ENCODE measurements at regions not wholly inside any gene's neighbourhood (a gene's known extent, or its start where the extent isn't known, plus 50 kb on each side); places are given as distances from the start of the nearest gene placed in this dataset.

- Histone ChIP-seq H2AFZ (ENCODE audit: insufficient read depth, low read depth, low read length, poor library complexity, severe bottlenecking) (no peak overlapping the region), H3K79me2 (ENCODE audit: insufficient read depth, low read length) (no peaks in the 10 kb centered on the region)
Measured at GRCh38 chr3:69594286-69594685, 145.0 kb upstream of the MITF start.

GRCh38 chr3:69591164-69591736 is 148.0 kb upstream of the MITF start:
- Mint-ChIP-seq H3K4me1 (no peaks in the 10 kb centered on the region), H3K9me3 (peaks cover 6 to 19% (median 13%) of the 10 kb centered on the region in 7 donors), H3K27ac (no peak overlapping the region), H3K36me3 (no peaks in the 10 kb centered on the region), H3K27me3 (ENCODE audit: low read depth in 3 of 3) (peaks cover 2 to 4% (median 4%) of the 10 kb centered on the region in 3 donors), H3K4me3 (no peak overlapping the region)
- H3K4me3 ChIP-seq (replicated peaks in 1 of 3; ENCODE audit: low read depth in 2 of 3, low read length in 3 of 3), result no peak overlapping the region
- intact Hi-C loops (cut with micrococcal nuclease), result no loop called here
- no peak overlapping the region for H3K4me2 ChIP-seq (replicated peaks; ENCODE audit: extremely low read depth, low read length, poor library complexity, severe bottlenecking)
- WGBS (ENCODE audit: insufficient coverage), result no CpG with 5 or more reads among the region's 4 CpGs
- no peak for DNase-seq
- no peak for TF ChIP-seq CTCF (IDR thresholded peaks at IDR 0.05)
- H3K27ac ChIP-seq (ENCODE audit: low read depth in 1 of 2, low read length in 2 of 2), result no peak overlapping the region
- H3K36me3 ChIP-seq (replicated peaks in 1 of 2; ENCODE audit: control insufficient read depth in 1 of 2, insufficient read depth in 2 of 2, low read length in 2 of 2), result no peaks in the 10 kb centered on the region
- no peaks in the 10 kb centered on the region for H3K27me3 ChIP-seq (ENCODE audit: control insufficient read depth in 2 of 2, insufficient read depth in 2 of 2, low read length in 2 of 2)
- no peak overlapping the region for H2AFZ ChIP-seq (ENCODE audit: insufficient read depth, low read depth, low read length, poor library complexity, severe bottlenecking)
- H3K79me2 ChIP-seq (ENCODE audit: insufficient read depth, low read length), result no peaks in the 10 kb centered on the region
- no peak overlapping the region for H3K9ac ChIP-seq (ENCODE audit: insufficient read depth, low read length, poor library complexity, severe bottlenecking)
- H3K9me3 ChIP-seq (replicated peaks in 1 of 2; ENCODE audit: control insufficient read depth in 1 of 2, insufficient read depth in 1 of 2, low read length in 2 of 2), result peaks cover 9 to 11% of the 10 kb centered on the region in 2 donors
- H3K4me1 ChIP-seq (ENCODE audit: control insufficient read depth in 1 of 2, insufficient read depth in 2 of 2, low read length in 2 of 2), result no peaks in the 10 kb centered on the region
- no peaks in the 10 kb centered on the region for H4K20me1 ChIP-seq (ENCODE audit: insufficient read depth, low read length)

More at GRCh38 chr3:69594286-69594685, 145.0 kb upstream of the MITF start:
- no peak overlapping the region for H3K4me3 ChIP-seq (replicated peaks in 1 of 3; ENCODE audit: low read depth in 2 of 3, low read length in 3 of 3)
- Mint-ChIP-seq H3K9me3 (peaks cover 0 to 5% (median 0%) of the 10 kb centered on the region in 7 donors), H3K27me3 (ENCODE audit: low read depth in 3 of 3) (peaks cover 1 to 4% (median 2%) of the 10 kb centered on the region in 3 donors), H3K4me3 (no peak overlapping the region), H3K36me3 (no peaks in the 10 kb centered on the region), H3K27ac (no peak overlapping the region), H3K4me1 (no peaks in the 10 kb centered on the region)
- intact Hi-C loops (cut with micrococcal nuclease), result no loop called here
- no peaks in the 10 kb centered on the region for H3K4me1 ChIP-seq (ENCODE audit: control insufficient read depth in 1 of 2, insufficient read depth in 2 of 2, low read length in 2 of 2)
- H3K27ac ChIP-seq (ENCODE audit: low read depth in 1 of 2, low read length in 2 of 2), result no peak overlapping the region
- no peak for DNase-seq
- no peaks in the 10 kb centered on the region for H3K9me3 ChIP-seq (replicated peaks in 1 of 2; ENCODE audit: control insufficient read depth in 1 of 2, insufficient read depth in 1 of 2, low read length in 2 of 2)
- no peaks in the 10 kb centered on the region for H3K36me3 ChIP-seq (replicated peaks in 1 of 2; ENCODE audit: control insufficient read depth in 1 of 2, insufficient read depth in 2 of 2, low read length in 2 of 2)
- no peaks in the 10 kb centered on the region for H3K27me3 ChIP-seq (ENCODE audit: control insufficient read depth in 2 of 2, insufficient read depth in 2 of 2, low read length in 2 of 2)
- no peak for TF ChIP-seq CTCF (IDR thresholded peaks at IDR 0.05)
- no CpG with 5 or more reads among the region's 2 CpGs for WGBS (ENCODE audit: insufficient coverage)
- no peaks in the 10 kb centered on the region for H4K20me1 ChIP-seq (ENCODE audit: insufficient read depth, low read length)
- H3K4me2 ChIP-seq (replicated peaks; ENCODE audit: extremely low read depth, low read length, poor library complexity, severe bottlenecking), result no peak overlapping the region
- H3K9ac ChIP-seq (ENCODE audit: insufficient read depth, low read length, poor library complexity, severe bottlenecking), result no peak overlapping the region

Data from CD14-positive monocyte (primary cell).